Endothelial cell of umbilical vein (primary cell): ENCODE measurements at regions not wholly inside any gene's neighbourhood (a gene's known extent, or its start where the extent isn't known, plus 50 kb on each side); places are given as distances from the start of the nearest gene placed in this dataset.

ENCODE experiments used
- BruUV-seq: library from RNA; stranded (reverse); fragments of 400-500 nt; replicated peaks from 2 replicates; lab custom pipeline; 2021; lab: Mats Ljungman, UMichigan
- CTCF ChIA-PET: fragments of 300-600, 350-600 bp; sonication (Branson Sonifier 250); formaldehyde crosslinking; loops from one replicate; lab custom pipeline; 2021; ENCODE audit warnings: antibody characterized with exemption, inconsistent platforms; lab: Charles Lee
- POLR2A ChIA-PET: fragments of 300-600, 350-600 bp; sonication (Branson Sonifier 250); formaldehyde crosslinking; loops from one replicate; lab custom pipeline; 2021; ENCODE audit warnings: antibody characterized with exemption, inconsistent platforms; lab: Charles Lee
- DNase-seq: peaks from one replicate; pipeline ENCODE4 v3.0.0-alpha.2; 2011; ENCODE audit warnings: low read depth, low spot score
- FAIRE-seq: peaks from 2 replicates; lab custom pipeline; 2011; peaks lifted over from hg19 to GRCh38; lab: Jason Lieb, UNC
- H2AFZ ChIP-seq: 2 replicates; pipeline ENCODE4 v1.6.0; 2012; ENCODE audit warnings: low read depth, low read length, control low read depth, inconsistent platforms
- H3K27ac ChIP-seq: 2 replicates; pipeline ENCODE4 v1.5.1; 2011; ENCODE audit warnings: low read depth, mild to moderate bottlenecking, control low read depth, low read length, moderate library complexity; ENCODE audit not compliant: insufficient read depth
- H3K27me3 ChIP-seq, 2 experiments: 2 replicates each; pipeline versions ENCODE4 v1.6.0 to v1.6.1; 2011; ENCODE audit warnings: low read length in 2 of 2, mixed read lengths in 1 of 2; ENCODE audit not compliant: control insufficient read depth in 2 of 2, insufficient read depth in 2 of 2
- H3K36me3 ChIP-seq, 2 experiments: 2 replicates in 1 of 2; 3 replicates in 1 of 2; pipeline ENCODE4 v1.5.1; 2011; ENCODE audit warnings: low read length in 2 of 2, mild to moderate bottlenecking in 1 of 2, moderate library complexity in 1 of 2; ENCODE audit not compliant: control insufficient read depth in 2 of 2, insufficient read depth in 2 of 2; ENCODE audit errors: extremely low read depth in 1 of 2
- H3K4me1 ChIP-seq: 3 replicates; pipeline ENCODE4 v1.5.1; 2011; ENCODE audit warnings: mild to moderate bottlenecking, low read length; ENCODE audit not compliant: control insufficient read depth, insufficient read depth; ENCODE audit errors: extremely low read depth
- H3K4me2 ChIP-seq: 2 replicates; pipeline ENCODE4 v1.6.1; 2011; ENCODE audit warnings: low read length, control low read depth, mixed read lengths; ENCODE audit not compliant: insufficient read depth
- H3K4me3 ChIP-seq, 3 experiments: fragments of 200-600 bp in 1 of 3; sonication (generic), shearing (Covaris generic) in 1 of 3; replicated peaks in 1 of 3; 2 replicates each; pipeline ENCODE4 v1.5.1; 2011 to 2016; ENCODE audit warnings: control low read depth in 3 of 3, low read length in 3 of 3, mild to moderate bottlenecking in 2 of 3, inconsistent platforms in 1 of 3, low read depth in 1 of 3, moderate library complexity in 1 of 3; ENCODE audit not compliant: insufficient read depth in 1 of 3
- H3K79me2 ChIP-seq: 2 replicates; pipeline ENCODE4 v1.6.0; 2012; ENCODE audit warnings: low read length, inconsistent platforms; ENCODE audit not compliant: control insufficient read depth, insufficient read depth
- H3K9ac ChIP-seq: replicated peaks from 2 replicates; pipeline ENCODE3; 2011; ENCODE audit warnings: low read length, control low read depth; ENCODE audit not compliant: insufficient read depth; ENCODE audit errors: extremely low read depth
- H3K9me1 ChIP-seq: replicated peaks from 3 replicates; pipeline ENCODE4 v1.6.0; 2011; ENCODE audit warnings: mild to moderate bottlenecking, low read length; ENCODE audit not compliant: control insufficient read depth, insufficient read depth; ENCODE audit errors: extremely low read depth
- H3K9me3 ChIP-seq: replicated peaks from 2 replicates; pipeline ENCODE4 v1.5.1; 2012; ENCODE audit warnings: low read length, inconsistent platforms; ENCODE audit not compliant: control insufficient read depth, insufficient read depth
- H4K20me1 ChIP-seq: replicated peaks from 2 replicates; pipeline ENCODE3; 2011; ENCODE audit warnings: mild to moderate bottlenecking, low read length; ENCODE audit not compliant: control insufficient read depth, insufficient read depth; ENCODE audit errors: extremely low read depth
- EZH2 ChIP-seq: IDR thresholded peaks from 2 replicates; pipeline ENCODE4 v1.6.1; 2012; ENCODE audit warnings: borderline replicate concordance, low read depth, mild to moderate bottlenecking, moderate library complexity, low read length, inconsistent platforms; ENCODE audit not compliant: severe bottlenecking
- FOS ChIP-seq: IDR thresholded peaks from 2 replicates; pipeline ENCODE4 v1.6.1; 2011; ENCODE audit warnings: mild to moderate bottlenecking, low read length, moderate library complexity, borderline replicate concordance; ENCODE audit not compliant: insufficient read depth
- GATA2 ChIP-seq: IDR thresholded peaks from 2 replicates; pipeline ENCODE4 v1.7.0; 2011; ENCODE audit warnings: low read depth, mild to moderate bottlenecking, moderate library complexity, mixed read lengths, low read length; ENCODE audit not compliant: insufficient read length, insufficient read depth
- JUN ChIP-seq: IDR thresholded peaks from 2 replicates; pipeline ENCODE4 v1.6.1; 2011; ENCODE audit warnings: borderline replicate concordance, low read depth; ENCODE audit not compliant: insufficient read length, insufficient read depth
- MYC ChIP-seq: IDR thresholded peaks from one replicate; pipeline ENCODE4 v1.6.1; 2011; ENCODE audit warnings: mild to moderate bottlenecking, low read depth, low read length
- POLR2A ChIP-seq: IDR thresholded peaks from 2 replicates; pipeline ENCODE4 v1.6.1; 2012; ENCODE audit warnings: low read depth, mild to moderate bottlenecking, control low read depth, low read length
- POLR2AphosphoS5 ChIP-seq: IDR thresholded peaks from 2 replicates; pipeline ENCODE4 v1.6.1; 2012; ENCODE audit warnings: low read depth, mild to moderate bottlenecking, control low read depth, low read length, moderate library complexity; ENCODE audit not compliant: insufficient read depth
- dilution Hi-C: fragments of 300-500 bp; cut with MboI; formaldehyde crosslinking; loops from one replicate; pipeline ENCODE4 v1.15.0; 2019; ENCODE audit warnings: low sequenced_read_pairs; ENCODE audit not compliant: extremely low pct_ligation_motif_present
- intact Hi-C: fragments of 100-400 bp; cut with micrococcal nuclease; formaldehyde crosslinking; loops from one replicate; pipeline ENCODE4 v1.10.0; 2022
- TF ChIP-seq, protein P1 (sequence below): IDR thresholded peaks from 2 replicates; pipeline ENCODE4 v1.6.1; 2011; ENCODE audit not compliant: insufficient read depth, insufficient read length
- TF ChIP-seq, protein P2 (sequence below), 2 donors: IDR thresholded peaks; 1 replicate in 1 of 2; 2 replicates in 1 of 2; pipeline ENCODE4 v1.5.1; 2011; ENCODE audit warnings: low read length in 2 of 2, mild to moderate bottlenecking in 2 of 2, moderate library complexity in 2 of 2, control low read depth in 1 of 2, inconsistent platforms in 1 of 2, low read depth in 1 of 2; ENCODE audit not compliant: insufficient read depth in 1 of 2; ENCODE audit errors: extremely low read depth in 1 of 2

DNA sequence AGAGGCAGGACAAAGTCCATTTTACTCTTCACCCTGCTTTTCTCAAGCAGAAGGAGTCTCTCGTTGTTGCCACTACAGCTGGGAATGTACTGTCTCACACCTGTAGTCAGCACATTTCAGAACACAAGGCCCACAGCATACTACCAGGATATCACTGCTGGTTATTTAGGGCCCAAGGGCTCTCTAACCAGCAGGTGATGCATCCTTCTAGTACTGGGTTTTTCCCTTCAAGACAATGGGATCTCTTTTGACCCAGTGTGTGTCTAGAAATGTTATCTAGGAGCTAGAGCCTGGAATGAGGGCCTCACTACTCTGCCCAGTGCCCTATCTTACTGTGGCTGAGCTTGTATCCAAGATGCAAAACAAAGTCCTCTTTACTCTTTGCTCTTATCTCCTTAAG, 235.1 kb upstream of the PRR16 start:
- H3K9me1 ChIP-seq, result no peaks in the 10 kb centered on the region
- H3K4me2 ChIP-seq, result no peak overlapping the region
- no peaks in the 10 kb centered on the region for H3K36me3 ChIP-seq
- ChIA-PET CTCF (no interaction called here), POLR2A (no interaction called here)
- H3K79me2 ChIP-seq, result no peaks in the 10 kb centered on the region
- no peaks in the 10 kb centered on the region for H4K20me1 ChIP-seq
- no peak overlapping the region for H3K27ac ChIP-seq
- dilution Hi-C loops (no loop called here), intact Hi-C loops (no loop called here)
- no peaks in the 10 kb centered on the region for H3K9me3 ChIP-seq
- FAIRE-seq (no peak), DNase-seq (no peak)
- no peak overlapping the region for H2AFZ ChIP-seq
- no peaks in the 10 kb centered on the region for H3K27me3 ChIP-seq
- H3K9ac ChIP-seq, result no peak overlapping the region
- no peak overlapping the region for H3K4me3 ChIP-seq
- no TSS peak for BruUV-seq
- no peaks in the 10 kb centered on the region for H3K4me1 ChIP-seq
- TF ChIP-seq EZH2 (no peak), FOS (no peak), JUN (no peak), POLR2AphosphoS5 (no peak), GATA2 (no peak), POLR2A (no peak), MYC (no peak)
- TF ChIP-seq, protein P1, sequence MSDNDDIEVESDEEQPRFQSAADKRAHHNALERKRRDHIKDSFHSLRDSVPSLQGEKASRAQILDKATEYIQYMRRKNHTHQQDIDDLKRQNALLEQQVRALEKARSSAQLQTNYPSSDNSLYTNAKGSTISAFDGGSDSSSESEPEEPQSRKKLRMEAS, result no peak
- TF ChIP-seq, protein P2, sequence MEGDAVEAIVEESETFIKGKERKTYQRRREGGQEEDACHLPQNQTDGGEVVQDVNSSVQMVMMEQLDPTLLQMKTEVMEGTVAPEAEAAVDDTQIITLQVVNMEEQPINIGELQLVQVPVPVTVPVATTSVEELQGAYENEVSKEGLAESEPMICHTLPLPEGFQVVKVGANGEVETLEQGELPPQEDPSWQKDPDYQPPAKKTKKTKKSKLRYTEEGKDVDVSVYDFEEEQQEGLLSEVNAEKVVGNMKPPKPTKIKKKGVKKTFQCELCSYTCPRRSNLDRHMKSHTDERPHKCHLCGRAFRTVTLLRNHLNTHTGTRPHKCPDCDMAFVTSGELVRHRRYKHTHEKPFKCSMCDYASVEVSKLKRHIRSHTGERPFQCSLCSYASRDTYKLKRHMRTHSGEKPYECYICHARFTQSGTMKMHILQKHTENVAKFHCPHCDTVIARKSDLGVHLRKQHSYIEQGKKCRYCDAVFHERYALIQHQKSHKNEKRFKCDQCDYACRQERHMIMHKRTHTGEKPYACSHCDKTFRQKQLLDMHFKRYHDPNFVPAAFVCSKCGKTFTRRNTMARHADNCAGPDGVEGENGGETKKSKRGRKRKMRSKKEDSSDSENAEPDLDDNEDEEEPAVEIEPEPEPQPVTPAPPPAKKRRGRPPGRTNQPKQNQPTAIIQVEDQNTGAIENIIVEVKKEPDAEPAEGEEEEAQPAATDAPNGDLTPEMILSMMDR (IDR thresholded peaks at IDR 0.05; ENCODE audit: extremely low read depth in 1 of 2, insufficient read depth in 1 of 2, low read depth in 1 of 2, low read length in 2 of 2), result no peak
